ENCODE measurements at regions not wholly inside any gene's neighbourhood (a gene's known extent, or its start where the extent isn't known, plus 50 kb on each side); places are given as distances from the start of the nearest gene placed in this dataset.

DNA sequence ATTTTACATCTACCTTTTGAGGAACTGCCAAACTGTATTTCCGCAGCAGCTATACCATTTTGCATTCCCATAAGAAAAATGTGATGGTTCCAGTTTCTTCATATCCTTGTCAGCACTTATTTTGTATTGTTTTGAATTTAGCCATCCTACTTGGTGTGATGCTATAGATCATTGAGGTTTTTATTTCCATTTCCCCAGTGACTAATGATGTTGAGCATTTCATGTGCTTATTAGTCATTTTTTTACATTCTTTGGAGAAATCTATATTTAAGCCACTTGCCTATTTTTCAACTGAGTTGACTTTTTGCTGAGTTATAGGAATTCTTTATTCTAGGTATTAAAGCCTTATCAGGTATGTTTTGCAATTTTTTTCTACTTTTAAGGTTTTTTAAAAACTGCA is 347.6 kb upstream of the RARB start (continued):
- TF ChIP-seq, protein P1, sequence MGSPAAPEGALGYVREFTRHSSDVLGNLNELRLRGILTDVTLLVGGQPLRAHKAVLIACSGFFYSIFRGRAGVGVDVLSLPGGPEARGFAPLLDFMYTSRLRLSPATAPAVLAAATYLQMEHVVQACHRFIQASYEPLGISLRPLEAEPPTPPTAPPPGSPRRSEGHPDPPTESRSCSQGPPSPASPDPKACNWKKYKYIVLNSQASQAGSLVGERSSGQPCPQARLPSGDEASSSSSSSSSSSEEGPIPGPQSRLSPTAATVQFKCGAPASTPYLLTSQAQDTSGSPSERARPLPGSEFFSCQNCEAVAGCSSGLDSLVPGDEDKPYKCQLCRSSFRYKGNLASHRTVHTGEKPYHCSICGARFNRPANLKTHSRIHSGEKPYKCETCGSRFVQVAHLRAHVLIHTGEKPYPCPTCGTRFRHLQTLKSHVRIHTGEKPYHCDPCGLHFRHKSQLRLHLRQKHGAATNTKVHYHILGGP (tag by site-specific recombination; IDR thresholded peaks at IDR 0.05): no peak

DNA sequence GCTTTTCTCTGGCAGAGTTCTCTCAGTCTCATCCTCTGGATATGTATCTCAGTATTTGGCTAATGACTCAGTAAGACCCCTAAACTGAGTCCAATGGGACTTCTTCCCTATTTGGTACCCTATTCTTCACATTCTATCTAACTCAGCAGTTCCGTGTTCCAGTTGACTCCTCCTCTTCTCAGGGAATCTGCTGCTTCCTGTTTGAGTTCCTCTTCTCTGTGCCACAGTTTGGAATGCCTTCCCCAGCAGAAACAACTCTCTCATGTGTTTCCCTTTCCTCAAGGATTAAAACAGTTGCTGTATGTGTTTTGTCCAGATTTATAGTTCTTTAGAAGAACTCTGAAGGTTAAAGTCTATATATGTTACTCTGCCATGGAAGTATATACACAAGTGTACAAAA is 344.0 kb upstream of the RARB start:
- ChIA-PET POLR2A (no interaction called here), CTCF (no interaction called here)
- TF ChIP-seq ZNF10 (tag by site-specific recombination; IDR thresholded peaks at IDR 0.05) (no peak), SCRT2 (tag by site-specific recombination; IDR thresholded peaks at IDR 0.05) (no peak), ZNF146 (tag by site-specific recombination; IDR thresholded peaks at IDR 0.05) (no peak), ZNF664 (tag by site-specific recombination; IDR thresholded peaks at IDR 0.05) (no peak), ZNF791 (tag by site-specific recombination; IDR thresholded peaks at IDR 0.05) (no peak), ZNF133 (tag by site-specific recombination; IDR thresholded peaks at IDR 0.05) (no peak), BCL11A (tag by site-specific recombination; IDR thresholded peaks at IDR 0.05; ENCODE audit: low read depth) (no peak), ZNF114 (tag by site-specific recombination; IDR thresholded peaks at IDR 0.05) (no peak), ZNF341 (tag by site-specific recombination; IDR thresholded peaks at IDR 0.05; ENCODE audit: low read depth) (no peak), IKZF3 (tag by site-specific recombination; IDR thresholded peaks at IDR 0.05) (no peak), ZNF776 (tag by site-specific recombination; IDR thresholded peaks at IDR 0.05; ENCODE audit: borderline replicate concordance) (no peak), GLI2 (tag by site-specific recombination; IDR thresholded peaks at IDR 0.05; ENCODE audit: borderline replicate concordance, low read depth) (no peak)
- TF ChIP-seq, protein P2, sequence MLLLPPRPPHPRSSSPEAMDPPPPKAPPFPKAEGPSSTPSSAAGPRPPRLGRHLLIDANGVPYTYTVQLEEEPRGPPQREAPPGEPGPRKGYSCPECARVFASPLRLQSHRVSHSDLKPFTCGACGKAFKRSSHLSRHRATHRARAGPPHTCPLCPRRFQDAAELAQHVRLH (tag by site-specific recombination; IDR thresholded peaks at IDR 0.05): no peak
- TF ChIP-seq, protein P3, sequence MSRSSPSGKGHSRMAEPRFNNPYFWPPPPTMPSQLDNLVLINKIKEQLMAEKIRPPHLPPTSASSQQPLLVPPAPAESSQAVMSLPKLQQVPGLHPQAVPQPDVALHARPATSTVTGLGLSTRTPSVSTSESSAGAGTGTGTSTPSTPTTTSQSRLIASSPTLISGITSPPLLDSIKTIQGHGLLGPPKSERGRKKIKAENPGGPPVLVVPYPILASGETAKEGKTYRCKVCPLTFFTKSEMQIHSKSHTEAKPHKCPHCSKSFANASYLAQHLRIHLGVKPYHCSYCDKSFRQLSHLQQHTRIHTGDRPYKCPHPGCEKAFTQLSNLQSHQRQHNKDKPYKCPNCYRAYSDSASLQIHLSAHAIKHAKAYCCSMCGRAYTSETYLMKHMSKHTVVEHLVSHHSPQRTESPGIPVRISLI (tag by site-specific recombination; IDR thresholded peaks at IDR 0.05): no peak

DNA sequence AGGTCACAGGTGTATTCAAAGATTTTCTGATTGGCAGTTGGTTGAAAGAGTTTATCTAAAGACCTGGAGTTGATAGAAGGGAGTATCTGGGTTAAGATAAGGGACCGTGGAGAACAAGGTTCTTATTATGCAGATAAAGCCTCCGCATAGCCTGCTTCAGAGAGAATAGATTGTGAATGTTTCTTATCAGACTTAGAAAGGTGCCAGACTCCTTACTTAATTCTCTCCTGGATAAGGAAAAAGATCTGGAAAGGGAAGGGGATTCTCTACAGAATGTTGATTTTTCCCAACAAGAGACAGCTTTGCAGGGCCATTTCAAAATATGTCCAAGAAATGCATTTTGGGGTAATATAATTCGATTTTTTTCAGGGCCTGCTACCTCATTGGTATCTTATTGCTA is 341.3 kb upstream of the RARB start:
- Histone ChIP-seq H3K4me3 (ENCODE audit: low read depth, low read length) (no peak overlapping the region), H3K27ac (ENCODE audit: extremely low read depth, low read depth, low read length) (no peak overlapping the region), H3K36me3 (ENCODE audit: control insufficient read depth in 2 of 2, insufficient read depth in 1 of 2, low read length in 2 of 2) (no peaks in the 10 kb centered on the region), H3K4me1 (ENCODE audit: control insufficient read depth, insufficient read depth, low read length) (peaks cover 8% of the 10 kb centered on the region), H3K9me3 (ENCODE audit: control insufficient read depth, insufficient read depth, low read depth, low read length) (no peaks in the 10 kb centered on the region)
- POLR2A ChIA-PET: no interaction called here
- TF ChIP-seq ZNF610 (tag by site-specific recombination; IDR thresholded peaks at IDR 0.05; ENCODE audit: borderline replicate concordance) (no peak), ZIC2 (tag by site-specific recombination; IDR thresholded peaks at IDR 0.05) (no peak), ZNF302 (tag by site-specific recombination; IDR thresholded peaks at IDR 0.05; ENCODE audit: low read depth) (no peak), SCRT1 (tag by site-specific recombination; IDR thresholded peaks at IDR 0.05; ENCODE audit: borderline replicate concordance) (no peak), ZSCAN30 (tag by site-specific recombination; IDR thresholded peaks at IDR 0.05) (no peak), WT1 (tag by site-specific recombination; IDR thresholded peaks at IDR 0.05) (no peak), HOXA7 (CRISPR knock-in tag; IDR thresholded peaks at IDR 0.05; ENCODE audit: borderline replicate concordance) (no peak)
- TF ChIP-seq, protein P4, sequence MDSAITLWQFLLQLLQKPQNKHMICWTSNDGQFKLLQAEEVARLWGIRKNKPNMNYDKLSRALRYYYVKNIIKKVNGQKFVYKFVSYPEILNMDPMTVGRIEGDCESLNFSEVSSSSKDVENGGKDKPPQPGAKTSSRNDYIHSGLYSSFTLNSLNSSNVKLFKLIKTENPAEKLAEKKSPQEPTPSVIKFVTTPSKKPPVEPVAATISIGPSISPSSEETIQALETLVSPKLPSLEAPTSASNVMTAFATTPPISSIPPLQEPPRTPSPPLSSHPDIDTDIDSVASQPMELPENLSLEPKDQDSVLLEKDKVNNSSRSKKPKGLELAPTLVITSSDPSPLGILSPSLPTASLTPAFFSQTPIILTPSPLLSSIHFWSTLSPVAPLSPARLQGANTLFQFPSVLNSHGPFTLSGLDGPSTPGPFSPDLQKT (IDR thresholded peaks at IDR 0.05; ENCODE audit: borderline replicate concordance, low read depth, low read length): no peak
- TF ChIP-seq, protein P5, sequence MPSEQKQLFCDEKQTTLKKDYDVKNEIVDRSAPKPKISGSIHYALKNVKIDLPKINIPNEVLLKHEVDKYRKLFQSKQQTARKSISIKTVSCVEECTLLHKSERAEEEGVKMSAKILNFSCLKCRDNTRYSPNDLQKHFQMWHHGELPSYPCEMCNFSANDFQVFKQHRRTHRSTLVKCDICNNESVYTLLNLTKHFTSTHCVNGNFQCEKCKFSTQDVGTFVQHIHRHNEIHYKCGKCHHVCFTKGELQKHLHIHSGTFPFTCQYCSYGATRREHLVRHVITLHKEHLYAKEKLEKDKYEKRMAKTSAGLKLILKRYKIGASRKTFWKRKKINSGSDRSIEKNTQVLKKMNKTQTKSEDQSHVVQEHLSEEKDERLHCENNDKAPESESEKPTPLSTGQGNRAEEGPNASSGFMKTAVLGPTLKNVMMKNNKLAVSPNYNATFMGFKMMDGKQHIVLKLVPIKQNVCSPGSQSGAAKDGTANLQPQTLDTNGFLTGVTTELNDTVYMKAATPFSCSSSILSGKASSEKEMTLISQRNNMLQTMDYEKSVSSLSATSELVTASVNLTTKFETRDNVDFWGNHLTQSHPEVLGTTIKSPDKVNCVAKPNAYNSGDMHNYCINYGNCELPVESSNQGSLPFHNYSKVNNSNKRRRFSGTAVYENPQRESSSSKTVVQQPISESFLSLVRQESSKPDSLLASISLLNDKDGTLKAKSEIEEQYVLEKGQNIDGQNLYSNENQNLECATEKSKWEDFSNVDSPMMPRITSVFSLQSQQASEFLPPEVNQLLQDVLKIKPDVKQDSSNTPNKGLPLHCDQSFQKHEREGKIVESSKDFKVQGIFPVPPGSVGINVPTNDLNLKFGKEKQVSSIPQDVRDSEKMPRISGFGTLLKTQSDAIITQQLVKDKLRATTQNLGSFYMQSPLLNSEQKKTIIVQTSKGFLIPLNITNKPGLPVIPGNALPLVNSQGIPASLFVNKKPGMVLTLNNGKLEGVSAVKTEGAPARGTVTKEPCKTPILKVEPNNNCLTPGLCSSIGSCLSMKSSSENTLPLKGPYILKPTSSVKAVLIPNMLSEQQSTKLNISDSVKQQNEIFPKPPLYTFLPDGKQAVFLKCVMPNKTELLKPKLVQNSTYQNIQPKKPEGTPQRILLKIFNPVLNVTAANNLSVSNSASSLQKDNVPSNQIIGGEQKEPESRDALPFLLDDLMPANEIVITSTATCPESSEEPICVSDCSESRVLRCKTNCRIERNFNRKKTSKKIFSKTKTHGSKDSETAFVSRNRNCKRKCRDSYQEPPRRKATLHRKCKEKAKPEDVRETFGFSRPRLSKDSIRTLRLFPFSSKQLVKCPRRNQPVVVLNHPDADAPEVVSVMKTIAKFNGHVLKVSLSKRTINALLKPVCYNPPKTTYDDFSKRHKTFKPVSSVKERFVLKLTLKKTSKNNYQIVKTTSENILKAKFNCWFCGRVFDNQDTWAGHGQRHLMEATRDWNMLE (tag by site-specific recombination; conservative IDR thresholded peaks at IDR 0.05; ENCODE audit: low read depth): no peak
- CTCF ChIA-PET: no interaction called here

More for the DNA sequence above, 344.0 kb upstream of the RARB start:
- Histone ChIP-seq H3K36me3 (ENCODE audit: control insufficient read depth in 2 of 2, insufficient read depth in 1 of 2, low read length in 2 of 2) (no peaks in the 10 kb centered on the region), H3K4me1 (ENCODE audit: control insufficient read depth, insufficient read depth, low read length) (peaks cover 6% of the 10 kb centered on the region), H3K27ac (ENCODE audit: extremely low read depth, low read depth, low read length) (no peak overlapping the region), H3K4me3 (ENCODE audit: low read depth, low read length) (no peak overlapping the region), H3K9me3 (ENCODE audit: control insufficient read depth, insufficient read depth, low read depth, low read length) (no peaks in the 10 kb centered on the region)

All from HEK293 (cell line).